Upper lobe of left lung (tissue), 6 donors: ENCODE measurements at regions not wholly inside any gene's neighbourhood (a gene's known extent, or its start where the extent isn't known, plus 50 kb on each side); places are given as distances from the start of the nearest gene placed in this dataset.

Experiments
- ATAC-seq, 2 donors: fragments of 200-7000 bp; cut with Tn5 transposase; one replicate each; pipeline ENCODE4 v1.9.1; 2022; ENCODE audit warnings: mild to moderate bottlenecking in 2 of 2, moderate library complexity in 2 of 2; ENCODE audit not compliant: low FRiP score in 2 of 2
- DNase-seq, 2 donors: peaks; one replicate each; pipeline ENCODE4 v3.0.0-alpha.2; 2019 to 2020
- H3K27ac ChIP-seq, 4 donors: fragments of 200-600 bp; sonication (generic); one replicate each; pipeline ENCODE4 v1.5.1; 2016 to 2019
- H3K27me3 ChIP-seq, 4 donors: fragments of 200-600 bp; sonication (generic); one replicate each; pipeline ENCODE4 v1.5.1; 2017 to 2019
- H3K36me3 ChIP-seq, 4 donors: fragments of 200-600 bp; sonication (generic); one replicate each; pipeline ENCODE4 v1.5.1; 2016 to 2019
- H3K4me1 ChIP-seq, 4 donors: fragments of 200-600 bp; sonication (generic); one replicate each; pipeline ENCODE4 v1.5.1; 2018 to 2019
- H3K4me3 ChIP-seq, 4 donors: fragments of 200-600 bp; sonication (generic); one replicate each; pipeline ENCODE4 v1.5.1; 2017 to 2019; ENCODE audit warnings: mild to moderate bottlenecking in 2 of 4, moderate library complexity in 1 of 4
- H3K9me3 ChIP-seq, 4 donors: fragments of 200-600 bp; sonication (generic); one replicate each; pipeline ENCODE4 v1.5.1; 2018 to 2019
- CTCF ChIP-seq, 6 experiments: fragments of 450-650 bp in 4 of 6; fragments of 200-600 bp in 2 of 6; sonication (generic) in 2 of 6; IDR thresholded peaks; one replicate each; pipeline ENCODE4 v1.5.1; 2016 to 2019; ENCODE audit warnings: antibody characterized with exemption in 6 of 6
- EP300 ChIP-seq, 4 donors: sonication (generic); formaldehyde crosslinking; IDR thresholded peaks; one replicate each; pipeline ENCODE4 v1.5.1; 2017; ENCODE audit warnings: antibody characterized with exemption in 4 of 4, control low read depth in 2 of 4
- POLR2A ChIP-seq, 4 donors: fragments of 450-650 bp; IDR thresholded peaks; one replicate each; pipeline ENCODE4 v1.5.1; 2016 to 2017; ENCODE audit warnings: antibody characterized with exemption in 4 of 4, mild to moderate bottlenecking in 2 of 4
- POLR2AphosphoS5 ChIP-seq, 2 donors: sonication (generic); formaldehyde crosslinking; IDR thresholded peaks; one replicate each; pipeline ENCODE4 v1.5.1; 2017; ENCODE audit warnings: antibody characterized with exemption in 2 of 2
- WGBS, 2 donors: methylation state at CpG; one replicate each; pipeline ENCODE4 v1.1.5; 2017 to 2018; 5-methylcytosine and 5-hydroxymethylcytosine counted together
- donor health status: DM: no; HTN: no; CAD: no; lungs with moderate emphysema.
- donor health status: DM: no; HTN: yes; CAD: no; lungs with severe emphysema.

GRCh38 chr12:13587721-13588390, 391.3 kb downstream of the EMP1 start:
- no peaks in the 10 kb centered on the region for H3K27me3 ChIP-seq
- H3K9me3 ChIP-seq, result no peaks in the 10 kb centered on the region
- H3K4me3 ChIP-seq, result no peak overlapping the region
- ATAC-seq (no peak), DNase-seq (no peak)
- no peaks in the 10 kb centered on the region for H3K36me3 ChIP-seq
- no peak overlapping the region for H3K27ac ChIP-seq
- 69 to 70% methylated on average over 5 of the region's 5 CpGs for WGBS, 2 donors
- no peak for TF ChIP-seq EP300 (IDR thresholded peaks at IDR 0.05)
- no peaks in the 10 kb centered on the region for H3K4me1 ChIP-seq

GRCh38 chr12:13586361-13586760, 389.8 kb downstream of the EMP1 start:
- no peak for ATAC-seq
- WGBS, 2 donors, result 65 to 80% methylated on average over 5 of the region's 5 CpGs

GRCh38 chr12:13584541-13584940, 388.0 kb downstream of the EMP1 start:
- H3K4me3 ChIP-seq, result no peak overlapping the region
- no peak for DNase-seq
- no peaks in the 10 kb centered on the region for H3K27me3 ChIP-seq
- TF ChIP-seq POLR2AphosphoS5 (IDR thresholded peaks at IDR 0.05), result no peak
- TF ChIP-seq POLR2A (IDR thresholded peaks at IDR 0.05), result no peak
- TF ChIP-seq CTCF (IDR thresholded peaks at IDR 0.05), result no peak
- no peak for TF ChIP-seq EP300 (IDR thresholded peaks at IDR 0.05)
- H3K9me3 ChIP-seq, result no peaks in the 10 kb centered on the region
- ATAC-seq, result no peak
- 80 to 86% methylated on average over 2 of the region's 2 CpGs for WGBS, 2 donors
- no peaks in the 10 kb centered on the region for H3K36me3 ChIP-seq
- no peaks in the 10 kb centered on the region for H3K4me1 ChIP-seq
- H3K27ac ChIP-seq, result no peak overlapping the region

More at GRCh38 chr12:13586361-13586760, 389.8 kb downstream of the EMP1 start:
- TF ChIP-seq POLR2AphosphoS5 (IDR thresholded peaks at IDR 0.05) (no peak), POLR2A (IDR thresholded peaks at IDR 0.05) (no peak), CTCF (IDR thresholded peaks at IDR 0.05) (no peak), EP300 (IDR thresholded peaks at IDR 0.05) (no peak)
- Histone ChIP-seq H3K27ac (no peak overlapping the region), H3K4me1 (no peaks in the 10 kb centered on the region), H3K27me3 (no peaks in the 10 kb centered on the region), H3K4me3 (no peak overlapping the region), H3K36me3 (no peaks in the 10 kb centered on the region), H3K9me3 (no peaks in the 10 kb centered on the region)
- no peak for DNase-seq

- Histone ChIP-seq H3K36me3 (no peaks in the 10 kb centered on the region), H3K4me3 (no peak overlapping the region), H3K4me1 (no peaks in the 10 kb centered on the region), H3K27ac (no peak overlapping the region), H3K9me3 (no peaks in the 10 kb centered on the region), H3K27me3 (no peaks in the 10 kb centered on the region)
- no peak for ATAC-seq
- TF ChIP-seq POLR2AphosphoS5 (IDR thresholded peaks at IDR 0.05) (no peak), EP300 (IDR thresholded peaks at IDR 0.05) (no peak), CTCF (IDR thresholded peaks at IDR 0.05) (no peak), POLR2A (IDR thresholded peaks at IDR 0.05) (no peak)
- DNase-seq, result no peak
- WGBS, 2 donors, result 77 to 80% methylated on average over 7 of the region's 7 CpGs
Observed at GRCh38 chr12:13583630-13584029, 387.1 kb downstream of the EMP1 start.

GRCh38 chr12:13582421-13582820, 385.9 kb downstream of the EMP1 start:
- no peak for ATAC-seq
- no peaks in the 10 kb centered on the region for H3K4me1 ChIP-seq
- no peak overlapping the region for H3K27ac ChIP-seq
- no peak overlapping the region for H3K4me3 ChIP-seq
- WGBS, 2 donors, result 39 to 41% methylated on average over 4 of the region's 4 CpGs
- TF ChIP-seq CTCF (IDR thresholded peaks at IDR 0.05) (no peak), EP300 (IDR thresholded peaks at IDR 0.05) (no peak), POLR2AphosphoS5 (IDR thresholded peaks at IDR 0.05) (no peak), POLR2A (IDR thresholded peaks at IDR 0.05) (no peak)
- no peak for DNase-seq
- H3K9me3 ChIP-seq, result no peaks in the 10 kb centered on the region
- no peaks in the 10 kb centered on the region for H3K27me3 ChIP-seq
- H3K36me3 ChIP-seq, result no peaks in the 10 kb centered on the region
